B cell (primary cell): ENCODE measurements at regions not wholly inside any gene's neighbourhood (a gene's known extent, or its start where the extent isn't known, plus 50 kb on each side); places are given as distances from the start of the nearest gene placed in this dataset.

Source experiments
- ATAC-seq: fragments of 200-7000 bp; cut with Tn5 transposase; one replicate; pipeline ENCODE4 v1.10.0; 2021; ENCODE audit warnings: low read depth, mild to moderate bottlenecking, moderate number of reproducible peaks, moderate library complexity
- CTCF ChIA-PET: fragments of 350-600 bp; sonication (Branson Sonifier 250); formaldehyde crosslinking; loops from one replicate; lab custom pipeline; 2021; ENCODE audit warnings: antibody characterized with exemption, inconsistent platforms; lab: Charles Lee
- POLR2A ChIA-PET: fragments of 350-600 bp; sonication (Branson Sonifier 250); formaldehyde crosslinking; loops from one replicate; lab custom pipeline; 2021; ENCODE audit warnings: antibody characterized with exemption; lab: Charles Lee
- DNase-seq: peaks from one replicate; pipeline ENCODE4 v3.0.0; 2013
- H2AFZ ChIP-seq: 2 replicates; pipeline ENCODE4 v1.6.1; 2012; ENCODE audit warnings: mild to moderate bottlenecking, low read depth, low read length; ENCODE audit not compliant: insufficient read depth, poor library complexity, severe bottlenecking
- H3K27ac ChIP-seq, 2 donors: 1 replicate in 1 of 2; 2 replicates in 1 of 2; pipeline ENCODE4 v1.5.1; 2012 to 2013; ENCODE audit warnings: low read length in 2 of 2, mild to moderate bottlenecking in 2 of 2, moderate library complexity in 1 of 2
- H3K27me3 ChIP-seq, 4 experiments: fragments of 200-600 bp in 1 of 4; sonication (generic) in 1 of 4; replicated peaks in 1 of 4; 1 replicate in 2 of 4; 2 replicates in 2 of 4; pipeline versions ENCODE4 v1.6.1 to v1.7.0; 2013 to 2016; ENCODE audit warnings: low read length in 3 of 4, mild to moderate bottlenecking in 2 of 4, mixed read lengths in 1 of 4, moderate library complexity in 1 of 4; ENCODE audit not compliant: insufficient read depth in 4 of 4, control insufficient read depth in 3 of 4; ENCODE audit errors: control extremely low read depth in 1 of 4
- H3K36me3 ChIP-seq, 2 experiments: replicated peaks in 1 of 2; 1 replicate in 1 of 2; 2 replicates in 1 of 2; pipeline versions ENCODE4 v1.6.1 to v1.7.1; 2013; ENCODE audit warnings: low read length in 1 of 2; ENCODE audit not compliant: insufficient read depth in 2 of 2, control insufficient read depth in 1 of 2; ENCODE audit errors: control extremely low read depth in 1 of 2, extremely low read depth in 1 of 2
- H3K4me1 ChIP-seq, 2 donors: fragments of 200-600 bp in 1 of 2; sonication (generic) in 1 of 2; 1 replicate in 1 of 2; 2 replicates in 1 of 2; pipeline versions ENCODE4 v1.5.1 to v1.6.1; 2013 to 2017; ENCODE audit warnings: low read length in 2 of 2; ENCODE audit not compliant: control insufficient read depth in 2 of 2, insufficient read depth in 2 of 2
- H3K4me2 ChIP-seq: replicated peaks from 2 replicates; pipeline ENCODE3; 2012; ENCODE audit warnings: mild to moderate bottlenecking, low read depth, low read length; ENCODE audit not compliant: poor library complexity, severe bottlenecking
- H3K4me3 ChIP-seq, 5 experiments: fragments of 200-600 bp in 1 of 5; sonication (generic) in 1 of 5; 1 replicate in 3 of 5; 2 replicates in 2 of 5; pipeline versions ENCODE4 v1.5.1 to v1.7.0; 2011 to 2016; ENCODE audit warnings: low read length in 4 of 5, mild to moderate bottlenecking in 4 of 5, low read depth in 2 of 5, control low read depth in 1 of 5, moderate library complexity in 1 of 5; ENCODE audit not compliant: insufficient read depth in 1 of 5; ENCODE audit errors: control extremely low read depth in 1 of 5, extremely low read depth in 1 of 5
- H3K79me2 ChIP-seq: fragments of 200-600 bp; sonication (generic); one replicate; pipeline ENCODE4 v1.6.0; 2016; ENCODE audit warnings: low read length; ENCODE audit not compliant: control insufficient read depth, insufficient read depth
- H3K9ac ChIP-seq: fragments of 200-600 bp; sonication (generic); 2 replicates; pipeline ENCODE4 v1.6.1; 2017; ENCODE audit warnings: mild to moderate bottlenecking, low read length, moderate library complexity
- H3K9me3 ChIP-seq, 3 donors: one replicate each; pipeline versions ENCODE4 v1.6.1 to v1.7.1; 2013; ENCODE audit warnings: low read length in 2 of 3; ENCODE audit not compliant: control insufficient read depth in 2 of 3, insufficient read depth in 1 of 3; ENCODE audit errors: control extremely low read depth in 1 of 3
- H4K20me1 ChIP-seq: 2 replicates; pipeline ENCODE4 v1.6.0; 2012; ENCODE audit warnings: mild to moderate bottlenecking, low read length; ENCODE audit not compliant: insufficient read depth, control insufficient read depth, poor library complexity, severe bottlenecking
- H3K27ac Mint-ChIP-seq: one replicate; pipeline ENCODE4 v1.8.0; 2021; ENCODE audit warnings: mixed read lengths
- H3K27me3 Mint-ChIP-seq: one replicate; pipeline ENCODE4 v1.8.0; 2021; ENCODE audit warnings: mixed read lengths
- H3K4me1 Mint-ChIP-seq: one replicate; pipeline ENCODE4 v1.8.0; 2021; ENCODE audit warnings: mixed read lengths
- H3K4me3 Mint-ChIP-seq: one replicate; pipeline ENCODE4 v1.8.0; 2021; ENCODE audit warnings: mixed read lengths
- H3K9me3 Mint-ChIP-seq: one replicate; pipeline ENCODE4 v1.8.0; 2022; ENCODE audit warnings: mixed read lengths; ENCODE audit not compliant: insufficient read depth
- EZH2 ChIP-seq: IDR thresholded peaks from 2 replicates; pipeline ENCODE4 v1.6.1; 2012; ENCODE audit warnings: borderline replicate concordance, low read depth, mild to moderate bottlenecking, moderate library complexity, low read length; ENCODE audit not compliant: insufficient read depth, poor library complexity, severe bottlenecking
- WGBS: methylation state at CpG from one replicate; pipeline ENCODE4 v1.1.5; 2013; ENCODE audit warnings: missing lambda C conversion rate; ENCODE audit not compliant: insufficient coverage; 5-methylcytosine and 5-hydroxymethylcytosine counted together
- intact Hi-C: fragments of 100-400 bp; cut with micrococcal nuclease; formaldehyde crosslinking; loops from one replicate; pipeline ENCODE4 v1.10.0; 2022
- TF ChIP-seq, protein P1 (sequence below): fragments of 200-600 bp; IDR thresholded peaks from one replicate; pipeline ENCODE4 v1.8.0; 2022; ENCODE audit warnings: antibody characterized with exemption, mild to moderate bottlenecking

DNA sequence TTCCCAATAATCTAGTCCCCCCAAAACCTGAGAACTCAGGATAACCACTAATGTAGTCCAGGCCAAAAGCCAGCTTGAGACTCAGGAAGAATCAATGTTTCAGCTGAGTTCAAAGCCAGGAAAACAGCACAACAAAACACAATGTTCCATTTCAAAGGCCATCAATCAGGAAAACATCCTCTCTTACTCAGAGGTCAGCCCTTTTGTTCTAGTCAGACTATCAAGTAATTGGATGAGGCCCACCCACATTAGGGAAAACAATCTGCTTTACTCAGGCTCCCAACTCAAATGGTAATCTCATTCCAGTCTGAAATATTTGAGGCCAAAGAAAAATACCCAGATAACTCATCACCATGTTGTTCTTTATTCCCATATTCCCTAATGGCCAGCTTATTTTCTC is 152.2 kb downstream of the SDHAF3 start:
- DNase-seq (no peak), ATAC-seq (no peak)
- ChIA-PET CTCF (no interaction called here), POLR2A (no interaction called here)
- Histone ChIP-seq H4K20me1 (no peaks in the 10 kb centered on the region), H3K36me3 (no peaks in the 10 kb centered on the region), H3K4me3 (no peak overlapping the region), H3K9ac (no peak overlapping the region), H3K79me2 (no peaks in the 10 kb centered on the region), H3K27ac (no peak overlapping the region), H3K4me1 (no peaks in the 10 kb centered on the region), H3K9me3 (no peaks in the 10 kb centered on the region), H3K27me3 (no peaks in the 10 kb centered on the region), H2AFZ (no peak overlapping the region), H3K4me2 (no peak overlapping the region)
- Mint-ChIP-seq H3K4me3 (no peak overlapping the region), H3K4me1 (peaks cover 2% of the 10 kb centered on the region), H3K27me3 (peaks cover 5% of the 10 kb centered on the region), H3K9me3 (no peaks in the 10 kb centered on the region), H3K27ac (no peak overlapping the region)
- intact Hi-C loops, result no loop called here
- TF ChIP-seq, protein P1, sequence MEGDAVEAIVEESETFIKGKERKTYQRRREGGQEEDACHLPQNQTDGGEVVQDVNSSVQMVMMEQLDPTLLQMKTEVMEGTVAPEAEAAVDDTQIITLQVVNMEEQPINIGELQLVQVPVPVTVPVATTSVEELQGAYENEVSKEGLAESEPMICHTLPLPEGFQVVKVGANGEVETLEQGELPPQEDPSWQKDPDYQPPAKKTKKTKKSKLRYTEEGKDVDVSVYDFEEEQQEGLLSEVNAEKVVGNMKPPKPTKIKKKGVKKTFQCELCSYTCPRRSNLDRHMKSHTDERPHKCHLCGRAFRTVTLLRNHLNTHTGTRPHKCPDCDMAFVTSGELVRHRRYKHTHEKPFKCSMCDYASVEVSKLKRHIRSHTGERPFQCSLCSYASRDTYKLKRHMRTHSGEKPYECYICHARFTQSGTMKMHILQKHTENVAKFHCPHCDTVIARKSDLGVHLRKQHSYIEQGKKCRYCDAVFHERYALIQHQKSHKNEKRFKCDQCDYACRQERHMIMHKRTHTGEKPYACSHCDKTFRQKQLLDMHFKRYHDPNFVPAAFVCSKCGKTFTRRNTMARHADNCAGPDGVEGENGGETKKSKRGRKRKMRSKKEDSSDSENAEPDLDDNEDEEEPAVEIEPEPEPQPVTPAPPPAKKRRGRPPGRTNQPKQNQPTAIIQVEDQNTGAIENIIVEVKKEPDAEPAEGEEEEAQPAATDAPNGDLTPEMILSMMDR, result no peak
- no peak for TF ChIP-seq EZH2

DNA sequence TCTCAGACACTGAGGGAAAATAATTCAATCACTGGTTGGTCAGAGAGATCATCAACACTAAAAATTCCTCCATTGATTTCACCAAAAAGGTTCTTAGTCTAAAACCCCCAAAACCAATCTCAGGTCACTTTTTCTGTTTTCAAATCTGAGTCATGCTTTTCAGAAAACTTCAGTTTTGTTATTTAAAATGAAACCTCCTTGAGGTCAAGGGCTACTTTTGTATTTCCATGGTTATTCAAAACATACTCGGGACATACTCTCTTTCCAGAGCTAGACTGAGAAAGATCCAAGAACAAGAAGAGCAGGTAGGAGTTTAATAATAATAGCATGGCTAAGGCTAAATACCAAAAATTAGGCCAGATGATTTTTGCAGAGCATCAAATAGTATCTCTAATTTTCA is 152.8 kb downstream of the SDHAF3 start:
- Histone ChIP-seq H3K27ac (no peak overlapping the region), H3K79me2 (no peaks in the 10 kb centered on the region), H4K20me1 (no peaks in the 10 kb centered on the region), H3K27me3 (no peaks in the 10 kb centered on the region), H3K4me1 (no peaks in the 10 kb centered on the region), H3K4me2 (no peak overlapping the region), H3K9ac (no peak overlapping the region), H3K4me3 (no peak overlapping the region), H3K36me3 (no peaks in the 10 kb centered on the region), H2AFZ (no peak overlapping the region), H3K9me3 (no peaks in the 10 kb centered on the region)
- Mint-ChIP-seq H3K4me1 (peaks cover 2% of the 10 kb centered on the region), H3K4me3 (no peak overlapping the region), H3K9me3 (no peaks in the 10 kb centered on the region), H3K27me3 (peaks cover 5% of the 10 kb centered on the region), H3K27ac (no peak overlapping the region)
- WGBS, result no CpG with 5 or more reads among the region's 1 CpG
- ChIA-PET CTCF (no interaction called here), POLR2A (no interaction called here)
- ATAC-seq, result no peak
- intact Hi-C loops, result no loop called here
- no peak for TF ChIP-seq EZH2
- TF ChIP-seq, protein P1, result no peak
- DNase-seq, result no peak
